ENCODE measurements at regions not wholly inside any gene's neighbourhood (a gene's known extent, or its start where the extent isn't known, plus 50 kb on each side); places are given as distances from the start of the nearest gene placed in this dataset.

GRCh38 chr2:163008642-163009041, 170.1 kb upstream of the KCNH7 start:
- no peak for TF ChIP-seq BHLHE40 (IDR thresholded peaks at IDR 0.05; ENCODE audit: low read depth, low read length)
- TF ChIP-seq ZFP36 (IDR thresholded peaks at IDR 0.05; ENCODE audit: borderline replicate concordance, partially characterized antibody), result no peak
- TF ChIP-seq EP300 (IDR thresholded peaks at IDR 0.05), result no peak

Measured in A549 (cell line).